ENCODE measurements at regions not wholly inside any gene's neighbourhood (a gene's known extent, or its start where the extent isn't known, plus 50 kb on each side); places are given as distances from the start of the nearest gene placed in this dataset.

DNA sequence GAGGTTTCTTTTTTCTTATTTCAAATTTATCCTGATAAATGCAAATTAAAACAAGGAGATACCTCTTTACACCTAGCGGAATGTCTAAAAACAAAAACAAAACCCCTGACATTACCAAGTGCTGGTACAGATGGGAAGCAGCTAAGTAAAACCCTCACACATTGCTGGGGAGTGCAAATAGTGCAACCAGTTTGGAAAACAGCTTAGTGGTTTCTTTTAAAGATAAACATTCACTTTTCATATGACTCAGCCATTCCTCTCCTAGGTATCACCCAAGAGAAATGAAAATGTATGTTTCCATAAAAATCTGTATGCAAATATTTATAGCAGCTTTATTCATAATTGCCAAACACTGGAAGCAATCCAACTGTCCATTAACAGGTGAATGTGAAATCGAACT is 84.1 kb upstream of the HELT start:
- H3K27me3 ChIP-seq = no peaks in the 10 kb centered on the region
- H3K9me3 ChIP-seq = no peaks in the 10 kb centered on the region
- H3K4me1 ChIP-seq (ENCODE audit: insufficient read depth) = no peaks in the 10 kb centered on the region
- H3K27ac ChIP-seq = no peak overlapping the region
- no peak overlapping the region for H3K4me3 ChIP-seq
- TF ChIP-seq EP300 (IDR thresholded peaks at IDR 0.05) (no peak), POLR2A (IDR thresholded peaks at IDR 0.05) (no peak)
- TF ChIP-seq, protein P1, sequence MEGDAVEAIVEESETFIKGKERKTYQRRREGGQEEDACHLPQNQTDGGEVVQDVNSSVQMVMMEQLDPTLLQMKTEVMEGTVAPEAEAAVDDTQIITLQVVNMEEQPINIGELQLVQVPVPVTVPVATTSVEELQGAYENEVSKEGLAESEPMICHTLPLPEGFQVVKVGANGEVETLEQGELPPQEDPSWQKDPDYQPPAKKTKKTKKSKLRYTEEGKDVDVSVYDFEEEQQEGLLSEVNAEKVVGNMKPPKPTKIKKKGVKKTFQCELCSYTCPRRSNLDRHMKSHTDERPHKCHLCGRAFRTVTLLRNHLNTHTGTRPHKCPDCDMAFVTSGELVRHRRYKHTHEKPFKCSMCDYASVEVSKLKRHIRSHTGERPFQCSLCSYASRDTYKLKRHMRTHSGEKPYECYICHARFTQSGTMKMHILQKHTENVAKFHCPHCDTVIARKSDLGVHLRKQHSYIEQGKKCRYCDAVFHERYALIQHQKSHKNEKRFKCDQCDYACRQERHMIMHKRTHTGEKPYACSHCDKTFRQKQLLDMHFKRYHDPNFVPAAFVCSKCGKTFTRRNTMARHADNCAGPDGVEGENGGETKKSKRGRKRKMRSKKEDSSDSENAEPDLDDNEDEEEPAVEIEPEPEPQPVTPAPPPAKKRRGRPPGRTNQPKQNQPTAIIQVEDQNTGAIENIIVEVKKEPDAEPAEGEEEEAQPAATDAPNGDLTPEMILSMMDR (IDR thresholded peaks at IDR 0.05) = no peak
- no peaks in the 10 kb centered on the region for H3K36me3 ChIP-seq
- DNase-seq = no peak
- 81 to 90% (median 86%) methylated on average over 2 of the region's 2 CpGs for WGBS, 3 donors
- intact Hi-C loops (cut with DNase I) = no loop called here

DNA sequence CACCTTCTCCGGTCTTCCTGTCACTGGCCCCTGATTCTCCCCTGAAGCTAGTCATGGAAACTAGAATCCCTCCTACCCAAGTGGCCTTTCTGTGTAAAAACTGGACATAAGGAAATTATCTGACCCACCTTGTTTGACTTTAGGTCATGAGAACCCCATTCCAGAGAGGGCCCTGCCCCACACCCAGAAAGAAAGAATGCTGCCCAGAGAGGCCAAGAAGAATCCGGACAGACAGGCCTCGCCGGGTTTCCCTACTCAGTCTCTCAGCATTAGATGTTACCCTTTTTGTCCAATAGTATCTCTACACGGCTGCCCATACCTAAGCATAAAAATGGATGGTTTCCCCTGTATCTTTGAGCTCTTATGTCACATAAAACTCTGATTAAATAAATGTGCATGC is 83.3 kb upstream of the HELT start:
- intact Hi-C loops (cut with DNase I) = no loop called here
- no peaks in the 10 kb centered on the region for H3K27me3 ChIP-seq
- H3K9me3 ChIP-seq = no peaks in the 10 kb centered on the region
- no peaks in the 10 kb centered on the region for H3K36me3 ChIP-seq
- no peak for DNase-seq
- TF ChIP-seq EP300 (IDR thresholded peaks at IDR 0.05) (no peak), POLR2A (IDR thresholded peaks at IDR 0.05) (no peak)
- TF ChIP-seq, protein P1 (IDR thresholded peaks at IDR 0.05) = no peak
- H3K27ac ChIP-seq = no peak overlapping the region
- no peak overlapping the region for H3K4me3 ChIP-seq
- 91 to 93% (median 92%) methylated on average over 5 of the region's 5 CpGs for WGBS, 3 donors
- no peaks in the 10 kb centered on the region for H3K4me1 ChIP-seq (ENCODE audit: insufficient read depth)

- intact Hi-C loops (cut with DNase I) = no loop called here
- DNase-seq = no peak
- H3K4me3 ChIP-seq = no peak overlapping the region
- no peaks in the 10 kb centered on the region for H3K36me3 ChIP-seq
- no peaks in the 10 kb centered on the region for H3K9me3 ChIP-seq
- H3K27me3 ChIP-seq = no peaks in the 10 kb centered on the region
- H3K4me1 ChIP-seq (ENCODE audit: insufficient read depth) = no peaks in the 10 kb centered on the region
- no peak overlapping the region for H3K27ac ChIP-seq
- 59 to 65% (median 62%) methylated on average over 6 of the region's 6 CpGs for WGBS, 3 donors
- TF ChIP-seq EP300 (IDR thresholded peaks at IDR 0.05) = no peak
- TF ChIP-seq, protein P1 (IDR thresholded peaks at IDR 0.05) = no peak
- no peak for TF ChIP-seq POLR2A (IDR thresholded peaks at IDR 0.05)
These were observed 82.2 kb upstream of the HELT start for GRCh38 chr4:184936071-184936470.

GRCh38 chr4:184937030-184937710 is 81.1 kb upstream of the HELT start:
- Histone ChIP-seq H3K4me3 (no peak overlapping the region), H3K27me3 (no peaks in the 10 kb centered on the region), H3K9me3 (no peaks in the 10 kb centered on the region), H3K27ac (no peak overlapping the region), H3K4me1 (ENCODE audit: insufficient read depth) (no peaks in the 10 kb centered on the region), H3K36me3 (no peaks in the 10 kb centered on the region)
- intact Hi-C loops (cut with DNase I) = no loop called here
- TF ChIP-seq EP300 (IDR thresholded peaks at IDR 0.05) = no peak
- no peak for TF ChIP-seq POLR2A (IDR thresholded peaks at IDR 0.05)
- TF ChIP-seq, protein P1 (IDR thresholded peaks at IDR 0.05) = no peak
- no peak for DNase-seq
- WGBS, 3 donors = 20 to 36% (median 33%) methylated on average over 1 of the region's 1 CpG

All from ovary (tissue), 7 donors.